SK-N-SH treated with all-trans-retinoic acid at 6 μM for 48 hours (cell line): ENCODE measurements at regions not wholly inside any gene's neighbourhood (a gene's known extent, or its start where the extent isn't known, plus 50 kb on each side); places are given as distances from the start of the nearest gene placed in this dataset.

ENCODE experiments used
- CREB5 ChIP-seq: fragments of 250-450 bp; sonication (Bioruptor Pico); IDR thresholded peaks from 2 replicates; pipeline ENCODE4 v1.5.1; 2020; ENCODE audit warnings: low read depth, mild to moderate bottlenecking, moderate library complexity
- ESRRG ChIP-seq: fragments of 250-450 bp; sonication (Bioruptor Pico); IDR thresholded peaks from 2 replicates; pipeline ENCODE4 v1.6.1; 2021; ENCODE audit warnings: mild to moderate bottlenecking
- GLIS3 ChIP-seq: fragments of 250-450 bp; sonication (Bioruptor Pico); IDR thresholded peaks from 2 replicates; pipeline ENCODE4 v1.5.0; 2020; ENCODE audit warnings: mild to moderate bottlenecking, moderate library complexity
- ISL1 ChIP-seq: fragments of 250-450 bp; sonication (Bioruptor Pico); IDR thresholded peaks from 2 replicates; pipeline ENCODE4 v2.1.2; 2022; ENCODE audit warnings: mild to moderate bottlenecking, moderate library complexity
- PATZ1 ChIP-seq: fragments of 250-450 bp; sonication (Bioruptor Pico); IDR thresholded peaks from 2 replicates; pipeline ENCODE4 v1.8.0; 2020; ENCODE audit warnings: mild to moderate bottlenecking, moderate library complexity, borderline replicate concordance
- PPARA ChIP-seq: fragments of 250-450 bp; sonication (Bioruptor Pico); IDR thresholded peaks from 2 replicates; pipeline ENCODE4 v1.5.0; 2020; ENCODE audit warnings: mild to moderate bottlenecking, borderline replicate concordance
- SNAI2 ChIP-seq: fragments of 250-450 bp; sonication (Bioruptor Pico); IDR thresholded peaks from 2 replicates; pipeline ENCODE4 v1.5.0; 2020; ENCODE audit warnings: mild to moderate bottlenecking, moderate library complexity
- TOX ChIP-seq: fragments of 250-450 bp; sonication (Bioruptor Pico); IDR thresholded peaks from 2 replicates; pipeline ENCODE4 v1.8.0; 2021; ENCODE audit warnings: mild to moderate bottlenecking, moderate library complexity, borderline replicate concordance
- ZC3H10 ChIP-seq: fragments of 250-450 bp; sonication (Bioruptor Pico); IDR thresholded peaks from 2 replicates; pipeline ENCODE4 v1.5.1; 2021; ENCODE audit warnings: mild to moderate bottlenecking, moderate library complexity
- ZFP3 ChIP-seq: fragments of 250-450 bp; sonication (Bioruptor Pico); IDR thresholded peaks from 2 replicates; pipeline ENCODE4 v1.5.0; 2020; ENCODE audit warnings: mild to moderate bottlenecking, moderate library complexity
- ZNF565 ChIP-seq: fragments of 450-650 bp; formaldehyde crosslinking; conservative IDR thresholded peaks from 2 replicates; pipeline ENCODE4 v1.5.0; 2020; ENCODE audit warnings: low read depth, mild to moderate bottlenecking, moderate library complexity
- ZNF70 ChIP-seq: fragments of 450-650 bp; formaldehyde crosslinking; IDR thresholded peaks from 2 replicates; pipeline ENCODE4 v1.5.0; 2020; ENCODE audit warnings: mild to moderate bottlenecking, moderate library complexity
- ZNF8 ChIP-seq: fragments of 450-650 bp; formaldehyde crosslinking; IDR thresholded peaks from 2 replicates; pipeline ENCODE4 v1.5.0; 2020; ENCODE audit warnings: mild to moderate bottlenecking, moderate library complexity

DNA sequence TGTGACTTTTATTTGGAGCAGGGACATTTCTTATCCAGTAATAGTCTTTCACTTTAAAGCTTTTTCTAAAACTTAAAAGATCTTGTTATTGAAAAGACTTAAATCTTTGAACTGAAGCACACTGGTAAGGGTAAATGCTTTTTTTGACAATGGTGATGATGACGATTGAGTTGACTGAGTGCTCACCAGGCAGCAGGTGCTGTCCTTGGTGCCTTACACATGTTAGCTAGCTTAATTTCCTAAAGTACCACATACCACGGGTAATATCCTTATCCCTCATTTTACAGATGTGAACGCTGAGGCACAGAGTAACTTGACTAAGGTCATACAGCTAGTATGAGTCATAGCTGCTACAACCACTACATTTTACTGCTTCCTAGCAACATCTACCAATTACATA, 200.0 kb downstream of the XPNPEP1 start:
- TF ChIP-seq CREB5 (no peak), PATZ1 (CRISPR knock-in tag) (no peak), ISL1 (no peak), ZC3H10 (CRISPR knock-in tag) (no peak), ZNF565 (CRISPR knock-in tag) (no peak), SNAI2 (no peak), ESRRG (no peak), ZNF8 (CRISPR knock-in tag) (no peak), PPARA (CRISPR knock-in tag) (no peak), TOX (CRISPR knock-in tag) (no peak), ZFP3 (CRISPR knock-in tag) (no peak), GLIS3 (CRISPR knock-in tag) (no peak), ZNF70 (CRISPR knock-in tag) (no peak)
